ENCODE measurements at regions not wholly inside any gene's neighbourhood (a gene's known extent, or its start where the extent isn't known, plus 50 kb on each side); places are given as distances from the start of the nearest gene placed in this dataset.

- Histone ChIP-seq H3K4me2 (ENCODE audit: low read depth, low read length) (no peak overlapping the region), H3K4me3 (replicated peaks in 1 of 3; ENCODE audit: insufficient read depth in 1 of 3, low read depth in 2 of 3, low read length in 3 of 3) (no peak overlapping the region), H3K9me3 (ENCODE audit: low read length) (no peaks in the 10 kb centered on the region), H4K20me1 (ENCODE audit: insufficient read depth, low read length) (no peaks in the 10 kb centered on the region), H2AFZ (ENCODE audit: low read length) (no peak overlapping the region), H3K27me3 (ENCODE audit: control insufficient read depth in 1 of 2, insufficient read depth in 2 of 2, low read length in 2 of 2) (peaks cover 3 to 7% of the 10 kb centered on the region in 2 experiments; a peak in 4 of 5 replicates), H3K9ac (ENCODE audit: insufficient read depth, low read depth, low read length) (no peak overlapping the region), H3K79me2 (ENCODE audit: insufficient read depth, low read length) (no peaks in the 10 kb centered on the region), H3K4me1 (ENCODE audit: insufficient read depth, low read length) (peaks cover 18% of the 10 kb centered on the region), H3K36me3 (replicated peaks in 1 of 2; ENCODE audit: control insufficient read depth in 1 of 2, insufficient read depth in 2 of 2, low read length in 2 of 2) (no peaks in the 10 kb centered on the region), H3K27ac (ENCODE audit: extremely low read length, insufficient read depth, low read length) (no peak overlapping the region)
- in situ Hi-C loops (cut with HindIII; ENCODE audit: extremely low pct_ligation_motif_present, low pct_unique_long_range_greater_than_20kb): no loop called here
- intact Hi-C loops (cut with micrococcal nuclease; ENCODE audit: unreplicated experiment): no loop called here
- 31% methylated on average over 4 of the region's 4 CpGs for WGBS (ENCODE audit: low lambda C conversion rate)
- ATAC-seq (no peak), FAIRE-seq (no peak), DNase-seq (ENCODE audit: low spot score) (no peak)
- BruUV-seq (replicated peaks): no TSS peak
- POLR2A ChIA-PET: no interaction called here
- TF ChIP-seq FLYWCH1 (CRISPR knock-in tag; IDR thresholded peaks at IDR 0.05): no peak
- no peak for TF ChIP-seq ZBTB26 (CRISPR knock-in tag; IDR thresholded peaks at IDR 0.05; ENCODE audit: borderline replicate concordance)
- TF ChIP-seq, protein P1, sequence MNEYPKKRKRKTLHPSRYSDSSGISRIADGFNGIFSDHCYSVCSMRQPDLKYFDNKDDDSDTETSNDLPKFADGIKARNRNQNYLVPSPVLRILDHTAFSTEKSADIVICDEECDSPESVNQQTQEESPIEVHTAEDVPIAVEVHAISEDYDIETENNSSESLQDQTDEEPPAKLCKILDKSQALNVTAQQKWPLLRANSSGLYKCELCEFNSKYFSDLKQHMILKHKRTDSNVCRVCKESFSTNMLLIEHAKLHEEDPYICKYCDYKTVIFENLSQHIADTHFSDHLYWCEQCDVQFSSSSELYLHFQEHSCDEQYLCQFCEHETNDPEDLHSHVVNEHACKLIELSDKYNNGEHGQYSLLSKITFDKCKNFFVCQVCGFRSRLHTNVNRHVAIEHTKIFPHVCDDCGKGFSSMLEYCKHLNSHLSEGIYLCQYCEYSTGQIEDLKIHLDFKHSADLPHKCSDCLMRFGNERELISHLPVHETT (CRISPR knock-in tag; conservative IDR thresholded peaks at IDR 0.05): no peak
- no peak for TF ChIP-seq ZSCAN20 (CRISPR knock-in tag; IDR thresholded peaks at IDR 0.05; ENCODE audit: borderline replicate concordance)
- no peak for TF ChIP-seq ZNF879 (CRISPR knock-in tag; IDR thresholded peaks at IDR 0.05)
- TF ChIP-seq SPEN (CRISPR knock-in tag; IDR thresholded peaks at IDR 0.05; ENCODE audit: low read depth): no peak
- no peak for TF ChIP-seq GATAD1 (CRISPR knock-in tag; IDR thresholded peaks at IDR 0.05)
- TF ChIP-seq HNRNPL (IDR thresholded peaks at IDR 0.05; ENCODE audit: low read depth, low read length): no peak
- no peak for TF ChIP-seq FOXA1 (IDR thresholded peaks at IDR 0.05)
- no peak for TF ChIP-seq FOXA1 (CRISPR knock-in tag; IDR thresholded peaks at IDR 0.05)
- no peak for TF ChIP-seq EHMT2 (IDR thresholded peaks at IDR 0.05; ENCODE audit: borderline replicate concordance, low read depth, low read length)
- TF ChIP-seq, protein P2, sequence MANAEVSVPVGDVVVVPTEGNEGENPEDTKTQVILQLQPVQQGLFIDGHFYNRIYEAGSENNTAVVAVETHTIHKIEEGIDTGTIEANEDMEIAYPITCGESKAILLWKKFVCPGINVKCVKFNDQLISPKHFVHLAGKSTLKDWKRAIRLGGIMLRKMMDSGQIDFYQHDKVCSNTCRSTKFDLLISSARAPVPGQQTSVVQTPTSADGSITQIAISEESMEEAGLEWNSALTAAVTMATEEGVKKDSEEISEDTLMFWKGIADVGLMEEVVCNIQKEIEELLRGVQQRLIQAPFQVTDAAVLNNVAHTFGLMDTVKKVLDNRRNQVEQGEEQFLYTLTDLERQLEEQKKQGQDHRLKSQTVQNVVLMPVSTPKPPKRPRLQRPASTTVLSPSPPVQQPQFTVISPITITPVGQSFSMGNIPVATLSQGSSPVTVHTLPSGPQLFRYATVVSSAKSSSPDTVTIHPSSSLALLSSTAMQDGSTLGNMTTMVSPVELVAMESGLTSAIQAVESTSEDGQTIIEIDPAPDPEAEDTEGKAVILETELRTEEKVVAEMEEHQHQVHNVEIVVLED (CRISPR knock-in tag; IDR thresholded peaks at IDR 0.05; ENCODE audit: borderline replicate concordance): no peak
- TF ChIP-seq GRHL1 (CRISPR knock-in tag; conservative IDR thresholded peaks at IDR 0.05): no peak
- no peak for TF ChIP-seq MIER2 (CRISPR knock-in tag; IDR thresholded peaks at IDR 0.05)
- CTCF ChIA-PET (ENCODE audit: low intra/inter-chr PET ratio, low total read pairs): no interaction called here
Observed at GRCh38 chr5:56759521-56760216, 55.7 kb upstream of the MAP3K1 start.

Measured in HepG2 (cell line).